HG03108 (cell line): ENCODE measurements at regions not wholly inside any gene's neighbourhood (a gene's known extent, or its start where the extent isn't known, plus 50 kb on each side); places are given as distances from the start of the nearest gene placed in this dataset.

Experiments
- ATAC-seq: cut with Tn5 transposase; IDR thresholded peaks from one replicate; pipeline ENCODE4 v1.9.1; 2021; ENCODE audit warnings: moderate library complexity; ENCODE audit not compliant: unreplicated experiment

GRCh38 chr12:73330584-73331351 lies 1058.6 kb downstream of the TRHDE start:
- ATAC-seq = no peak

DNA sequence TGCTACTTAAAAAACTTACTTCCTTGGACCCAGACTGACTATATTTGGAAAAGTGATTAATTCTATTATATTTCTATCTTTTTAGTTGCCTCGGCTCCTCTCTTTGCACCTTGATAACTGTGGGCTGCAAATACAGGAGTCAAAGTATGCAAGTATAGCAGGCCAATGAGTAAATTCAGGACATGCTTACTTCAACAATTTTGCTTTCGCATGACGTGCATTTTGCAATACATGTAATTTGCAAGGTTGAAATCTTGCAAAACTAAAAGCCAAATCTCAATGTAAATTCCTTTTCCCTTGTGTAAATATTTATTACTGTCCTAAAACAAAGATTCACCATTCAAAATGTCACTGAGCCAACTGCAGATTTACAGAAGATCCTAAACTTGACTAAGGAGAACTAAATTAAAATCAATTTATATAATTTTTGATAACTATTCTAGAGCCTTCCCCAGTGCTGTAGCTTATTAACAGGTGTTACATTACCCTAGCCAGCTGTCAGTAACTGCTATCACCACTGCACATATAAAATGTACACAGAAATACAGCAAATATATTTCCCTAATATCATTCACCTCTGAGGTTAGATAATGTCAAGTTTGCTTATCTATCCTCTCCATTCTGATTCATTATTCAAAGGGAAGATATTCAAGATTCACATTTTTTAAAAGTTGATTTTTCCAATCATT lies 1069.5 kb downstream of the TRHDE start:
- ATAC-seq = no peak

GRCh38 chr12:73342733-73343132 lies 1070.6 kb downstream of the TRHDE start:
- ATAC-seq = no peak

DNA sequence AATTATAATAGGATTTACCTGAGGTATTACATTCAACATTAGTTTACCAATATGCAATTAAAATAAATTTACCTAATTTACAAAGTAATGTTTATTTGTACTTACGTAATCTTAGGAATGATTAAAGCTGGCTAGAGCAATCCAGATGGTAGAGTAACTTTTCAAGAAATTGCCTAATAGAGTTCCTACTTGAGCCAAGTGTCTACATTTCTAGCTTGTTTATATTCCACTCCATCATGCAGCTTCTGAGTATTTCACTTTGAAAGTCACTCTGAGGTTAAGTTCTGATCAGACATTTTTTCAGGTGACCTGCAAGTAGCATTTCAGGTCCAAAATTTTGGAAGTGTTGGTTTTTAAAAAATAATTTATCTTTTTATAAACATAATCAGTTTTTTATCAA lies 1080.7 kb downstream of the TRHDE start:
- no peak for ATAC-seq

- no peak for ATAC-seq
Observed at GRCh38 chr12:73361156-73361863, 1089.1 kb downstream of the TRHDE start.

DNA sequence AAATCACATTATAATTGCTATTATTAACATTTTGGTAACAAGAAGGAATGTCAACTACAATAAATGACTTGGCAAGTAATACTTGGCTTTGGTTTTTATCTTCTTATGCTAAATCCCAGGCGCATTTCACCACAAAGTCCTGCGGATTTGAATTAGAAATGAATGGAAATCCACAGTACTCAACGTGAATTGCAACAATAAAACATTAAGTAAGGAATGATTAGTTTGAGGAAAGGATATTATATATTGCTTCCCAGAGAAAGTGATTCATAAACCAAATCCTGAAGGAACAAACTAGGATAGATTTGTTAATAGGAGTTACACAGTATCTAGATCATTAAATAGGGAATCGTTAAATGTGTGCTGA lies 1089.7 kb downstream of the TRHDE start:
- ATAC-seq = no peak

DNA sequence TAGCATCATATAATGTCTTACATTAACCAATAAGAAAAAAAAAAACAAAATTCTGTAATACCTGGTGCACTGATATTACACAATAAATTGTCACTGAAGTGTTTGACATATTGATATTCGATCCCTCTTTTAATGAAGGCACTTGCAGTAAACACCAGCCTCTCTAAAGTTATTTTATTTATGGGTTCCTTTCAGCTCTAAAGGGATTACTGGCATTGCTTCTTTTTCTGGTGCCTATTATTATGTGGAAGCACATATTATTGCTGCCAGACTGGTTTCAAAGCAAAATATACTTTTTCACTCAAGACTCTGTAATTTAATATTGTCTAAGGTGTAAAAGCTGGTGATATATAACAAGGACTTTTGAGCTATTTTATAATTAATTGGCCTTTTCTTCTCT lies 1090.5 kb downstream of the TRHDE start:
- no peak for ATAC-seq

DNA sequence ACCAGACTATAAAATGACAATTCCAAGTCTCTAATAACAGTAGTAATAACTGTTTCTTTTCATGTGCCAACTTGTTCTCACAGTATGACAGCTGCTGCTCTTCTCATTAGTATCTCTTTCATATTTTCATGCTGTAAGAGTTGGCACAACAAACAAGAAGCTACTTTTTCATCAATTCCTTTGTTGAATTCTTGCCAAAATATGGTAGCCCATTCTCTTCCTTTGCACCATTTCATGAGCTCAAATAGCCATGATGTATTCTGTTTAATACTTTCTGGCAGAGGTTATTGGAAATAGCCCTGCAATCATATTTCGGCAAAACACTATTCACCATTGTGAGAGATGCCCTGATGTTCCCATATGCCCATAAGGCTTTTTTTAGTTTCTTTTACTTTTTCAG lies 1100.7 kb downstream of the TRHDE start:
- no peak for ATAC-seq

DNA sequence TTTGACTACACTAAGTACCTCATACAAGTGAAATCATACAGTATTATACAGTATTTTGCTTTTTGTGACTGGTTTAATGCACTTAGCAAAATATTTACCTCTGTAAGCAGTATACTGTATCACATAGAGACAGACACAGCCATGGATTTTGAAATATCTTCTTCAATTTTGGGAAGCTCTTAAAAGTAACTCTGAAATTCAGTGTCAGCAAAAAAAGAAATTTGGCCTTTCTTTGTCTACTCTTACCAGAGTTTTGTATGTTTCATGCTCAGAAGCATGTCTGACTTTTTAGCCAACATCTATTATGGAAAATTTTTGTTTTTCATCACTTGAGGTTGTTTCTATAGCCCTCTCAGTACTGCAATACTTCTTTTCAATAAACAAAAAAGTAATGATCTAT lies 1102.2 kb downstream of the TRHDE start:
- no peak for ATAC-seq

- no peak for ATAC-seq
Observed at GRCh38 chr12:73383584-73384222, 1111.5 kb downstream of the TRHDE start.

- ATAC-seq = no peak
Observed at GRCh38 chr12:73384592-73384991, 1112.4 kb downstream of the TRHDE start.

DNA sequence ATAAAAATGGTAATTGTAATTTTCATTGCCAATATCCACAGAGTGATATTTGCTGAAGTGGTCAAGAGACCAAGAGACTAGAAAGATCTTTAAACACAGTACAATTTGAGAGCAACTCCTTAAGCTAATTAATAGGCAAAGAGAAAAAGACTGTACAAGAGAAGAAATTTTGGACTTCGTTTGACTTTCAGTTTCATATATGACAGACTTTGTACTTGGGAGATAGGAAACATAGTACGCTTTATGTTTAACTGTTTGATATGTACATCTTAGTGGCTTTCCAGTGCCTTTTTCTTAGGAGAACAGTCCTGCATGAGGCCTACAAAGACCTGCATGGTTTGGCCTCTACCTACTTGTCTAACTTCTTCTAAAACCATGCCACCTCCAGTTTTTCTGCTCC lies 1118.1 kb downstream of the TRHDE start:
- no peak for ATAC-seq

GRCh38 chr12:73413051-73413450 lies 1124.6 kb upstream of the ATXN7L3B start:
- ATAC-seq = no peak

- ATAC-seq = no peak
Observed at GRCh38 chr12:73413974-73414373, 1123.7 kb upstream of the ATXN7L3B start.

- no peak for ATAC-seq
Observed at GRCh38 chr12:73414926-73415325, 1122.7 kb upstream of the ATXN7L3B start.

- no peak for ATAC-seq
Observed at GRCh38 chr12:73418541-73418940, 1119.1 kb upstream of the ATXN7L3B start.

DNA sequence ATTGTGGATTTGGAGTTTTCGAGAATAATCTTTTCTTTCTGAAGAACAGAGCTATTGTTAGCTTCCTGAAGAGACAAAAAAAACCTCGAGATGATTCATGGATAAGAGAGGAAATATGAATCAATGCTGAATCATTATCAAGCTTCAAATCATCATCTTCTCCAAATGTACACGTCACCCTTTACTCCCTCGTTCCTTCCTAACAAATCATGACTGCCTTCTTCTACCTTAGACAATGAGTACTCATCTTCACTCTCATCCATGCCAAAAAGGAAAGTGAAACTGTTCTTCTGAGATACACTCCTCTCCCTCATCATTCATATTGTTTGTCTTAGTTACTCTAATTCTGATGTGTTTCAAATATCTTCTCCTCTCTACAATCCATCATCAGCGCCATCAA lies 1115.8 kb upstream of the ATXN7L3B start:
- ATAC-seq = no peak

DNA sequence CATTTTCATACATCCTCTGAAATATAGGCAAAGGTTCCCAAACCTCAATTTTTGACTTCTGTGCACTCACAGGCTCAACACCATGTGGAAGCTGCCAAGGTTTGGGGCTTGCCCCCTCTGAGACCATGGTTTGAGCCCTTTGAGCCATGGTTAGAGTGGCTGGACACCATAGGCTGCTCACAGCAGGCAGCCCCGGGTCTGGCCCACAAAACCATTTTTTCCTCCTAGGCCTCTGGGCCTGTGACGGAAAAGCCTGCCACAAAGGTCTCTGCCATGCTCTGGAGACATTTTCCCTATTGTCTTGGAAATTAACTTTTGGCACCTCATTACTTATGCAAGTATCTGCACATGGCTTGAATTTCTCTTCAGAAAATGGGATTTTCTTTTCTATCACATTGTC lies 1113.2 kb upstream of the ATXN7L3B start:
- ATAC-seq = no peak

- peak; percentile 91 for ATAC-seq
Observed at GRCh38 chr12:73445658-73446324, 1091.8 kb upstream of the ATXN7L3B start.

- ATAC-seq = no peak
Observed at GRCh38 chr12:73452672-73453469, 1084.8 kb upstream of the ATXN7L3B start.
